Endodermal cell (in vitro differentiated cells): ENCODE measurements at regions not wholly inside any gene's neighbourhood (a gene's known extent, or its start where the extent isn't known, plus 50 kb on each side); places are given as distances from the start of the nearest gene placed in this dataset.
"Not testable (repeated sequence)": the region's sequence is repeated elsewhere in the genome, so short reads cannot be mapped to it uniquely, and the experiment has no call there.

Source experiments
- DNase-seq: peaks from one replicate; pipeline ENCODE4 v3.0.0-alpha.2; 2017
- H3K27ac ChIP-seq: 2 replicates; pipeline ENCODE4 v1.5.1; 2013; ENCODE audit warnings: mild to moderate bottlenecking, low read depth, low read length, moderate library complexity
- H3K27me3 ChIP-seq: 2 replicates; pipeline ENCODE4 v1.6.1; 2013; ENCODE audit warnings: mild to moderate bottlenecking, low read length, moderate library complexity; ENCODE audit not compliant: insufficient read depth, control insufficient read depth, poor library complexity, severe bottlenecking
- H3K36me3 ChIP-seq: 2 replicates; pipeline ENCODE4 v1.7.0; 2013; ENCODE audit warnings: mild to moderate bottlenecking, low read length, moderate library complexity; ENCODE audit not compliant: control insufficient read depth, insufficient read depth
- H3K4me1 ChIP-seq: one replicate; pipeline ENCODE4 v1.7.0; 2013; ENCODE audit warnings: low read length; ENCODE audit not compliant: control insufficient read depth, insufficient read depth
- H3K4me3 ChIP-seq: 2 replicates; pipeline ENCODE4 v1.5.1; 2013; ENCODE audit warnings: mild to moderate bottlenecking, low read length, moderate library complexity
- H3K9ac ChIP-seq: 2 replicates; pipeline ENCODE4 v1.6.1; 2013; ENCODE audit warnings: mild to moderate bottlenecking, low read length, moderate library complexity; ENCODE audit not compliant: poor library complexity, severe bottlenecking; ENCODE audit errors: extremely low read depth
- H3K9me3 ChIP-seq: 2 replicates; pipeline ENCODE4 v1.6.1; 2013; ENCODE audit warnings: mild to moderate bottlenecking, low read length, moderate library complexity; ENCODE audit not compliant: control insufficient read depth
- H3K27ac Mint-ChIP-seq: 2 replicates; pipeline ENCODE4 v1.8.0; 2020; ENCODE audit warnings: mixed read lengths
- H3K27me3 Mint-ChIP-seq: 2 replicates; pipeline ENCODE4 v1.8.0; 2021; ENCODE audit warnings: mild to moderate bottlenecking, mixed read lengths; ENCODE audit not compliant: insufficient read depth
- H3K36me3 Mint-ChIP-seq: 2 replicates; pipeline ENCODE4 v1.8.0; 2020; ENCODE audit warnings: low read depth, mixed read lengths
- H3K4me1 Mint-ChIP-seq: 2 replicates; pipeline ENCODE4 v1.8.0; 2020; ENCODE audit warnings: mixed read lengths
- H3K4me3 Mint-ChIP-seq: 2 replicates; pipeline ENCODE4 v1.8.0; 2020; ENCODE audit warnings: mild to moderate bottlenecking, moderate library complexity, mixed read lengths
- H3K9me3 Mint-ChIP-seq: 2 replicates; pipeline ENCODE4 v1.8.0; 2020; ENCODE audit warnings: mild to moderate bottlenecking, mixed read lengths
- WGBS, 2 experiments: methylation state at CpG; one replicate each; pipeline versions ENCODE4 v1.1.5 to v1.1.7; 2013; ENCODE audit warnings: missing lambda C conversion rate in 2 of 2, mixed read lengths in 1 of 2; ENCODE audit not compliant: insufficient coverage in 1 of 2, insufficient read length in 1 of 2; 5-methylcytosine and 5-hydroxymethylcytosine counted together
- TF ChIP-seq, protein P1 (sequence below): fragments of 200-600 bp; sonication (generic); conservative IDR thresholded peaks from 2 replicates; pipeline ENCODE4 v1.5.0; 2021; ENCODE audit warnings: antibody characterized with exemption, mild to moderate bottlenecking

DNA sequence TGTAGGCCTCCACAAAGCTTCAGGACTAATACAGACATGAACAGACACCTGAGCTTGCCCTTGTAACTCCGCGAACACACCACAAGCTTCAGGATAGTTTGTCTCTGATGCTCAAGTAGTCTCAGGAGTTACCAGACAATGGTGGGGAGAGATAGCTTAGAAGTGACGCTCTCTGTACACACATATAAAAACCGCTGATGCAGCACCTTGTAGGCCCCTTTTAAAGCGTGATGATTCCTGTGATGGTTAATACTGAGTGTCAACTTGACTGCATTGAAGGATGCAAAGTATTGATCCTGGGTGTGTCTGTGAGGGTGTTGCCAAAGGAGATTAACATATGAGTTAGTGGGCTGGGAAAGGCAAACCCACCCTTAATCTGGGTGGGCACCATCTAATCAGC is 78.7 kb downstream of the MAGED4 start:
- Histone ChIP-seq H3K36me3 (no peaks in the 10 kb centered on the region), H3K27ac (no peak overlapping the region), H3K9ac (no peak overlapping the region), H3K4me1 (no peaks in the 10 kb centered on the region), H3K4me3 (no peak overlapping the region), H3K9me3 (no peaks in the 10 kb centered on the region), H3K27me3 (no peaks in the 10 kb centered on the region)
- Mint-ChIP-seq H3K9me3 (peaks cover 21% of the 10 kb centered on the region), H3K27me3 (no peaks in the 10 kb centered on the region), H3K4me1 (peaks cover 12% of the 10 kb centered on the region), H3K27ac (no peak overlapping the region), H3K36me3 (no peaks in the 10 kb centered on the region), H3K4me3 (no peak overlapping the region)
- TF ChIP-seq, protein P1, sequence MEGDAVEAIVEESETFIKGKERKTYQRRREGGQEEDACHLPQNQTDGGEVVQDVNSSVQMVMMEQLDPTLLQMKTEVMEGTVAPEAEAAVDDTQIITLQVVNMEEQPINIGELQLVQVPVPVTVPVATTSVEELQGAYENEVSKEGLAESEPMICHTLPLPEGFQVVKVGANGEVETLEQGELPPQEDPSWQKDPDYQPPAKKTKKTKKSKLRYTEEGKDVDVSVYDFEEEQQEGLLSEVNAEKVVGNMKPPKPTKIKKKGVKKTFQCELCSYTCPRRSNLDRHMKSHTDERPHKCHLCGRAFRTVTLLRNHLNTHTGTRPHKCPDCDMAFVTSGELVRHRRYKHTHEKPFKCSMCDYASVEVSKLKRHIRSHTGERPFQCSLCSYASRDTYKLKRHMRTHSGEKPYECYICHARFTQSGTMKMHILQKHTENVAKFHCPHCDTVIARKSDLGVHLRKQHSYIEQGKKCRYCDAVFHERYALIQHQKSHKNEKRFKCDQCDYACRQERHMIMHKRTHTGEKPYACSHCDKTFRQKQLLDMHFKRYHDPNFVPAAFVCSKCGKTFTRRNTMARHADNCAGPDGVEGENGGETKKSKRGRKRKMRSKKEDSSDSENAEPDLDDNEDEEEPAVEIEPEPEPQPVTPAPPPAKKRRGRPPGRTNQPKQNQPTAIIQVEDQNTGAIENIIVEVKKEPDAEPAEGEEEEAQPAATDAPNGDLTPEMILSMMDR = no peak
- WGBS, 2 experiments = 98 to 100% methylated on average over 1 to 5 of the region's 5 CpGs
- DNase-seq = no peak

DNA sequence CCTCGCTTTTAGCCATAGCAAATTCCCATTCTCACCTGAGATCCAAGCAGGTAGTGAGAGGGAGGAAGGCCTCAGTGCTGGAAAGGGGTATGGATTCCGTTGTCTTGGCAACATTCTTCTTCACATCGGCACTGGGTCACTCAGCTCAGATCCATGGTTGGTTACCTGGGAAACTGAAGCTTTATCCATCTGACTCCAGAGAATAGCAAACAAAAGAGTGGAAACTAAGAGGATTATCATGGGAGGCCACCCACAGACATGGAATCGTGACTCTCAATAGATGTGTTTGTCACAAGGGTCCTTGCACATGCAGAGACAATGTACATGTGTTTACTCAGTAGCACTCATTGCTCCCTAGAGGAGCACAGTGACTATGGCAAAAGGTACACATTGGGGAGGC is 81.0 kb downstream of the MAGED4 start:
- DNase-seq = no peak
- H3K4me3 Mint-ChIP-seq = no peak overlapping the region
- no peaks in the 10 kb centered on the region for H3K9me3 ChIP-seq
- peaks cover 32% of the 10 kb centered on the region for H3K9me3 Mint-ChIP-seq
- H3K36me3 Mint-ChIP-seq = no peaks in the 10 kb centered on the region
- no peak overlapping the region for H3K27ac ChIP-seq
- TF ChIP-seq, protein P1 = no peak
- H3K27me3 ChIP-seq = no peaks in the 10 kb centered on the region
- H3K27me3 Mint-ChIP-seq = no peaks in the 10 kb centered on the region
- no peaks in the 10 kb centered on the region for H3K36me3 ChIP-seq
- no peaks in the 10 kb centered on the region for H3K4me1 ChIP-seq
- H3K4me1 Mint-ChIP-seq = peaks cover 14% of the 10 kb centered on the region
- 85% methylated on average over 3 of the region's 4 CpGs; no CpG with 5 or more reads in 1 of the 2 experiments for WGBS, 2 experiments
- H3K27ac Mint-ChIP-seq = no peak overlapping the region
- H3K4me3 ChIP-seq = no peak overlapping the region
- no peak overlapping the region for H3K9ac ChIP-seq

GRCh38 chrX:52268502-52268901 is 83.8 kb downstream of the MAGED4 start:
- H3K4me3 Mint-ChIP-seq, H3K36me3 ChIP-seq, H3K4me1 Mint-ChIP-seq, H3K27ac Mint-ChIP-seq, H3K36me3 Mint-ChIP-seq, H3K27me3 ChIP-seq, H3K4me1 ChIP-seq, H3K27me3 Mint-ChIP-seq, DNase-seq, H3K9me3 ChIP-seq, H3K4me3 ChIP-seq, H3K9ac ChIP-seq, H3K27ac ChIP-seq: not testable (repeated sequence)
- 89% methylated on average over 1 of the region's 1 CpG; no CpG with 5 or more reads in 1 of the 2 experiments for WGBS, 2 experiments
- H3K9me3 Mint-ChIP-seq = peaks cover 36% of the 10 kb centered on the region

GRCh38 chrX:52270453-52271116 is 85.9 kb downstream of the MAGED4 start:
- Mint-ChIP-seq H3K36me3 (no peaks in the 10 kb centered on the region), H3K27me3 (peaks cover 3% of the 10 kb centered on the region), H3K9me3 (peaks cover 36% of the 10 kb centered on the region), H3K4me1 (peaks cover 7% of the 10 kb centered on the region), H3K27ac (no peak overlapping the region), H3K4me3 (no peak overlapping the region)
- WGBS, 2 experiments = 67 to 73% methylated on average over 1 to 4 of the region's 4 CpGs
- Histone ChIP-seq H3K9me3 (no peaks in the 10 kb centered on the region), H3K36me3 (no peaks in the 10 kb centered on the region), H3K27me3 (no peaks in the 10 kb centered on the region), H3K4me1 (no peaks in the 10 kb centered on the region), H3K9ac (no peak overlapping the region), H3K27ac (no peak overlapping the region), H3K4me3 (no peak overlapping the region)
- TF ChIP-seq, protein P1 = no peak
- no peak for DNase-seq
